H1 (cell line): ENCODE measurements at regions not wholly inside any gene's neighbourhood (a gene's known extent, or its start where the extent isn't known, plus 50 kb on each side); places are given as distances from the start of the nearest gene placed in this dataset.

Experiments
- CTCF ChIA-PET: fragments of 300-600 bp; sonication (Branson Sonifier 250); formaldehyde crosslinking; loops from one replicate; lab custom pipeline; 2021; ENCODE audit not compliant: partially characterized antibody; lab: Charles Lee
- POLR2A ChIA-PET: fragments of 300-600 bp; sonication (Branson Sonifier 250); formaldehyde crosslinking; loops from one replicate; lab custom pipeline; 2021; ENCODE audit warnings: inconsistent platforms; ENCODE audit not compliant: partially characterized antibody; lab: Charles Lee
- DNase-seq, 2 experiments: peaks; one replicate each; pipeline versions ENCODE4 v3.0.0 to v3.0.0-alpha.2; 2010 to 2022; ENCODE audit warnings: low spot score in 2 of 2, low read depth in 1 of 2, mixed read lengths in 1 of 2
- FAIRE-seq: peaks from 2 replicates; lab custom pipeline; 2011; peaks lifted over from hg19 to GRCh38; lab: Jason Lieb, UNC
- H2AFZ ChIP-seq: 2 replicates; pipeline ENCODE4 v1.8.1; 2012; ENCODE audit warnings: low read length, inconsistent platforms
- H2AK5ac ChIP-seq: 2 replicates; pipeline ENCODE4 v1.6.1; 2013; ENCODE audit warnings: low read depth, low read length
- H2BK120ac ChIP-seq: replicated peaks from 2 replicates; pipeline ENCODE3; 2013; ENCODE audit warnings: low read depth, low read length, inconsistent platforms
- H2BK12ac ChIP-seq: 2 replicates; pipeline ENCODE4 v1.6.1; 2013; ENCODE audit warnings: low read depth, low read length
- H2BK15ac ChIP-seq: 2 replicates; pipeline ENCODE4 v1.6.1; 2013; ENCODE audit warnings: low read length
- H2BK20ac ChIP-seq: 2 replicates; pipeline ENCODE4 v1.6.1; 2013; ENCODE audit warnings: low read length
- H2BK5ac ChIP-seq: 2 replicates; pipeline ENCODE4 v1.6.1; 2013; ENCODE audit warnings: low read depth, low read length
- H3K14ac ChIP-seq: 2 replicates; pipeline ENCODE4 v1.6.1; 2013; ENCODE audit warnings: inconsistent platforms; ENCODE audit not compliant: insufficient read length
- H3K18ac ChIP-seq: 2 replicates; pipeline ENCODE4 v1.6.1; 2013; ENCODE audit warnings: low read length; ENCODE audit errors: extremely low read depth
- H3K23ac ChIP-seq: 2 replicates; pipeline ENCODE4 v1.6.1; 2013; ENCODE audit warnings: inconsistent platforms; ENCODE audit not compliant: insufficient read length
- H3K23me2 ChIP-seq: 2 replicates; pipeline ENCODE4 v1.6.1; 2013; ENCODE audit warnings: low read depth, low read length
- H3K27ac ChIP-seq: 2 replicates; pipeline ENCODE4 v1.6.1; 2011; ENCODE audit warnings: low read depth, low read length, inconsistent platforms
- H3K27me3 ChIP-seq, 4 experiments: replicated peaks in 1 of 4; 1 replicate in 1 of 4; 2 replicates in 3 of 4; pipeline versions ENCODE4 v1.6.1 to v1.8.1; 2011 to 2013; ENCODE audit warnings: low read length in 3 of 4, mild to moderate bottlenecking in 3 of 4, inconsistent platforms in 2 of 4, mixed read lengths in 2 of 4, moderate library complexity in 1 of 4; ENCODE audit not compliant: control insufficient read depth in 3 of 4, insufficient read depth in 3 of 4; ENCODE audit errors: extremely low read depth in 1 of 4
- H3K36me3 ChIP-seq, 4 experiments: 2 replicates each; pipeline versions ENCODE4 v1.6.1 to v1.8.1; 2011 to 2013; ENCODE audit warnings: mild to moderate bottlenecking in 4 of 4, low read length in 3 of 4, moderate library complexity in 2 of 4, control low read depth in 1 of 4, inconsistent platforms in 1 of 4; ENCODE audit not compliant: insufficient read depth in 4 of 4, control insufficient read depth in 2 of 4
- H3K4ac ChIP-seq: replicated peaks from 2 replicates; pipeline ENCODE3; 2013; ENCODE audit warnings: low read length, low read depth, mixed read lengths, inconsistent platforms; ENCODE audit not compliant: insufficient read length
- H3K4me1 ChIP-seq, 4 experiments: replicated peaks in 1 of 4; 1 replicate in 1 of 4; 2 replicates in 3 of 4; pipeline versions ENCODE4 v1.6.1 to v1.8.1; 2011 to 2013; ENCODE audit warnings: low read length in 3 of 4, inconsistent platforms in 2 of 4, mixed read lengths in 1 of 4; ENCODE audit not compliant: insufficient read depth in 4 of 4, control insufficient read depth in 3 of 4
- H3K4me2 ChIP-seq, 2 experiments: 2 replicates each; pipeline versions ENCODE4 v1.6.1 to v1.8.1; 2011 to 2013; ENCODE audit warnings: low read depth in 2 of 2, low read length in 2 of 2, control low read depth in 1 of 2, inconsistent platforms in 1 of 2, mild to moderate bottlenecking in 1 of 2; ENCODE audit not compliant: insufficient read depth in 1 of 2
- H3K4me3 ChIP-seq, 4 experiments: fragments of 200-600, 300-600 bp in 1 of 4; sonication (generic), shearing (Covaris generic), sonication (Bioruptor Twin) in 1 of 4; 2 replicates each; pipeline versions ENCODE4 v1.5.1 to v1.8.1; 2011 to 2016; ENCODE audit warnings: low read length in 4 of 4, low read depth in 3 of 4, control low read depth in 2 of 4, inconsistent platforms in 2 of 4, mild to moderate bottlenecking in 2 of 4, mixed read lengths in 1 of 4, moderate library complexity in 1 of 4; ENCODE audit not compliant: insufficient read depth in 2 of 4; ENCODE audit errors: extremely low read depth in 1 of 4
- H3K56ac ChIP-seq: replicated peaks from 2 replicates; pipeline ENCODE3; 2013; ENCODE audit warnings: low read depth, mild to moderate bottlenecking, mixed read lengths, low read length, inconsistent platforms; ENCODE audit not compliant: insufficient read length
- H3K79me1 ChIP-seq: 2 replicates; pipeline ENCODE4 v1.6.1; 2013; ENCODE audit warnings: low read depth, low read length, control low read depth
- H3K79me2 ChIP-seq, 2 experiments: 2 replicates each; pipeline versions ENCODE4 v1.6.1 to v1.8.1; 2012 to 2013; ENCODE audit warnings: low read length in 2 of 2, mild to moderate bottlenecking in 2 of 2, inconsistent platforms in 1 of 2; ENCODE audit not compliant: insufficient read depth in 2 of 2, control insufficient read depth in 1 of 2
- H3K9ac ChIP-seq, 4 experiments: replicated peaks in 1 of 4; 1 replicate in 1 of 4; 2 replicates in 3 of 4; pipeline versions ENCODE4 v1.6.1 to v1.8.1; 2011 to 2013; ENCODE audit warnings: low read depth in 3 of 4, low read length in 3 of 4, control low read depth in 2 of 4, mild to moderate bottlenecking in 2 of 4, moderate library complexity in 2 of 4, inconsistent platforms in 1 of 4; ENCODE audit errors: extremely low read depth in 1 of 4
- H3K9me3 ChIP-seq, 2 experiments: 2 replicates each; pipeline versions ENCODE4 v1.6.1 to v1.8.1; 2012 to 2013; ENCODE audit warnings: mild to moderate bottlenecking in 2 of 2, moderate library complexity in 2 of 2, control low read depth in 1 of 2, inconsistent platforms in 1 of 2, low read depth in 1 of 2, low read length in 1 of 2, mixed read lengths in 1 of 2; ENCODE audit not compliant: insufficient read depth in 2 of 2
- H4K20me1 ChIP-seq, 2 experiments: replicated peaks in 1 of 2; 2 replicates each; pipeline versions ENCODE3 to v1.8.1; 2011 to 2013; ENCODE audit warnings: inconsistent platforms in 2 of 2, low read length in 2 of 2, mild to moderate bottlenecking in 1 of 2; ENCODE audit not compliant: insufficient read depth in 2 of 2, control insufficient read depth in 1 of 2
- H4K5ac ChIP-seq: 2 replicates; pipeline ENCODE4 v1.6.1; 2013; ENCODE audit warnings: low read length, low read depth, mixed read lengths, inconsistent platforms; ENCODE audit not compliant: insufficient read length
- H4K8ac ChIP-seq: 2 replicates; pipeline ENCODE4 v1.8.0; 2013; ENCODE audit warnings: mild to moderate bottlenecking, moderate library complexity, low read length, inconsistent platforms; ENCODE audit not compliant: insufficient read depth; ENCODE audit errors: extremely low read depth
- H4K91ac ChIP-seq: replicated peaks from 2 replicates; pipeline ENCODE3; 2013; ENCODE audit warnings: low read length, mixed read lengths, inconsistent platforms; ENCODE audit not compliant: insufficient read length
- KDM1A ChIP-seq: fragments of 200-600, 300-600 bp; sonication (generic); IDR thresholded peaks from 2 replicates; pipeline ENCODE4 v1.7.1; 2016; ENCODE audit warnings: mild to moderate bottlenecking, low read length, borderline replicate concordance
- KDM4A ChIP-seq: IDR thresholded peaks from one replicate; pipeline ENCODE4 v1.7.1; 2012; ENCODE audit warnings: low read depth, mild to moderate bottlenecking, moderate library complexity, low read length, inconsistent platforms; ENCODE audit not compliant: severe bottlenecking
- SIN3A ChIP-seq, 2 experiments: IDR thresholded peaks in 1 of 2; conservative IDR thresholded peaks in 1 of 2; 2 replicates each; pipeline ENCODE4 v1.6.1; 2011 to 2012; ENCODE audit warnings: low read length in 2 of 2, improper control_type of control experiment in 1 of 2, low read depth in 1 of 2, mild to moderate bottlenecking in 1 of 2
- TBP ChIP-seq: IDR thresholded peaks from 2 replicates; pipeline ENCODE4 v1.6.1; 2011; ENCODE audit warnings: low read depth, low read length, improper control_type of control experiment
- WGBS, 2 experiments: shearing (Covaris generic) in 1 of 2; methylation state at CpG; one replicate each; pipeline versions ENCODE4 v1.1.6 to v1.1.7; 2013 to 2015; ENCODE audit warnings: low lambda C conversion rate in 2 of 2, mixed read lengths in 2 of 2, inconsistent platforms in 1 of 2, low coverage in 1 of 2, missing lambda C conversion rate in 1 of 2; ENCODE audit not compliant: insufficient replicate concordance in 2 of 2, insufficient coverage in 1 of 2, insufficient read length in 1 of 2; ENCODE audit errors: extremely low coverage in 1 of 2, missing lambda C conversion rate in 1 of 2; 5-methylcytosine and 5-hydroxymethylcytosine counted together

GRCh38 chr22:46096051-46096450, 54.3 kb upstream of the PPARA start:
- Histone ChIP-seq H3K18ac (no peak overlapping the region), H2BK12ac (no peak overlapping the region), H4K8ac (no peak overlapping the region), H3K23ac (no peak overlapping the region), H3K9ac (no peak overlapping the region), H2BK15ac (no peak overlapping the region), H3K4me3 (no peak overlapping the region), H2BK5ac (no peak overlapping the region; the same call in 1 of the 2 replicates), H2AK5ac (no peak overlapping the region), H2BK20ac (no peak overlapping the region), H3K27me3 (no peaks in the 10 kb centered on the region), H3K27ac (no peak overlapping the region; the same call in 1 of the 2 replicates), H3K4me2 (no peak overlapping the region), H3K23me2 (no peaks in the 10 kb centered on the region), H3K14ac (no peak overlapping the region), H3K36me3 (no peaks in the 10 kb centered on the region), H3K4ac (no peak overlapping the region), H3K56ac (no peak overlapping the region), H2AFZ (no peak overlapping the region), H4K5ac (no peak overlapping the region), H4K20me1 (peaks cover 0 to 3% of the 10 kb centered on the region in 2 experiments), H3K79me2 (0 out of 4 replicates have a peak, but pooled peaks cover 0 to 8% of the 10 kb centered on the region in 2 experiments), H3K79me1 (no peaks in the 10 kb centered on the region; the same call in 1 of the 2 replicates), H4K91ac (no peak overlapping the region), H3K9me3 (no peaks in the 10 kb centered on the region), H2BK120ac (no peak overlapping the region), H3K4me1 (no peaks in the 10 kb centered on the region)
- ChIA-PET POLR2A (no interaction called here), CTCF (no interaction called here)
- FAIRE-seq (no peak), DNase-seq (no peak)
- WGBS, 2 experiments: 93% methylated on average over 8 of the region's 9 CpGs; no CpG with 5 or more reads in 1 of the 2 experiments
- TF ChIP-seq KDM1A (no peak), KDM4A (no peak), TBP (no peak), SIN3A (conservative IDR thresholded peaks at IDR 0.05 in 1 of 2, IDR thresholded peaks at IDR 0.05 in 1 of 2; ENCODE audit: low read depth in 1 of 2, low read length in 2 of 2) (no peak)
